ENCODE measurements at regions not wholly inside any gene's neighbourhood (a gene's known extent, or its start where the extent isn't known, plus 50 kb on each side); places are given as distances from the start of the nearest gene placed in this dataset.

GRCh38 chr9:78598120-78598519, 301.2 kb downstream of the PSAT1 start:
- TF ChIP-seq, protein P1, sequence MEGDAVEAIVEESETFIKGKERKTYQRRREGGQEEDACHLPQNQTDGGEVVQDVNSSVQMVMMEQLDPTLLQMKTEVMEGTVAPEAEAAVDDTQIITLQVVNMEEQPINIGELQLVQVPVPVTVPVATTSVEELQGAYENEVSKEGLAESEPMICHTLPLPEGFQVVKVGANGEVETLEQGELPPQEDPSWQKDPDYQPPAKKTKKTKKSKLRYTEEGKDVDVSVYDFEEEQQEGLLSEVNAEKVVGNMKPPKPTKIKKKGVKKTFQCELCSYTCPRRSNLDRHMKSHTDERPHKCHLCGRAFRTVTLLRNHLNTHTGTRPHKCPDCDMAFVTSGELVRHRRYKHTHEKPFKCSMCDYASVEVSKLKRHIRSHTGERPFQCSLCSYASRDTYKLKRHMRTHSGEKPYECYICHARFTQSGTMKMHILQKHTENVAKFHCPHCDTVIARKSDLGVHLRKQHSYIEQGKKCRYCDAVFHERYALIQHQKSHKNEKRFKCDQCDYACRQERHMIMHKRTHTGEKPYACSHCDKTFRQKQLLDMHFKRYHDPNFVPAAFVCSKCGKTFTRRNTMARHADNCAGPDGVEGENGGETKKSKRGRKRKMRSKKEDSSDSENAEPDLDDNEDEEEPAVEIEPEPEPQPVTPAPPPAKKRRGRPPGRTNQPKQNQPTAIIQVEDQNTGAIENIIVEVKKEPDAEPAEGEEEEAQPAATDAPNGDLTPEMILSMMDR (IDR thresholded peaks at IDR 0.05): no peak
- no peak for TF ChIP-seq POLR2A (IDR thresholded peaks at IDR 0.05)

Measured in uterus (tissue), 2 donors.